ENCODE measurements at regions not wholly inside any gene's neighbourhood (a gene's known extent, or its start where the extent isn't known, plus 50 kb on each side); places are given as distances from the start of the nearest gene placed in this dataset.

GRCh38 chr4:117529401-117529800, 444.0 kb upstream of the TRAM1L1 start:
- in situ Hi-C loops (cut with MboI; ENCODE audit: low sequenced_read_pairs, unreplicated experiment): no loop called here
- no peak for DNase-seq (ENCODE audit: low spot score)
- TF ChIP-seq, protein P1, sequence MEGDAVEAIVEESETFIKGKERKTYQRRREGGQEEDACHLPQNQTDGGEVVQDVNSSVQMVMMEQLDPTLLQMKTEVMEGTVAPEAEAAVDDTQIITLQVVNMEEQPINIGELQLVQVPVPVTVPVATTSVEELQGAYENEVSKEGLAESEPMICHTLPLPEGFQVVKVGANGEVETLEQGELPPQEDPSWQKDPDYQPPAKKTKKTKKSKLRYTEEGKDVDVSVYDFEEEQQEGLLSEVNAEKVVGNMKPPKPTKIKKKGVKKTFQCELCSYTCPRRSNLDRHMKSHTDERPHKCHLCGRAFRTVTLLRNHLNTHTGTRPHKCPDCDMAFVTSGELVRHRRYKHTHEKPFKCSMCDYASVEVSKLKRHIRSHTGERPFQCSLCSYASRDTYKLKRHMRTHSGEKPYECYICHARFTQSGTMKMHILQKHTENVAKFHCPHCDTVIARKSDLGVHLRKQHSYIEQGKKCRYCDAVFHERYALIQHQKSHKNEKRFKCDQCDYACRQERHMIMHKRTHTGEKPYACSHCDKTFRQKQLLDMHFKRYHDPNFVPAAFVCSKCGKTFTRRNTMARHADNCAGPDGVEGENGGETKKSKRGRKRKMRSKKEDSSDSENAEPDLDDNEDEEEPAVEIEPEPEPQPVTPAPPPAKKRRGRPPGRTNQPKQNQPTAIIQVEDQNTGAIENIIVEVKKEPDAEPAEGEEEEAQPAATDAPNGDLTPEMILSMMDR (IDR thresholded peaks at IDR 0.05; ENCODE audit: borderline replicate concordance, control extremely low read depth, extremely low read depth, insufficient read depth, missing control alignments): no peak

GRCh38 chr4:117533501-117533900, 448.1 kb upstream of the TRAM1L1 start:
- TF ChIP-seq, protein P1 (IDR thresholded peaks at IDR 0.05; ENCODE audit: borderline replicate concordance, control extremely low read depth, extremely low read depth, insufficient read depth, missing control alignments): no peak
- in situ Hi-C loops (cut with MboI; ENCODE audit: low sequenced_read_pairs, unreplicated experiment): no loop called here

DNA sequence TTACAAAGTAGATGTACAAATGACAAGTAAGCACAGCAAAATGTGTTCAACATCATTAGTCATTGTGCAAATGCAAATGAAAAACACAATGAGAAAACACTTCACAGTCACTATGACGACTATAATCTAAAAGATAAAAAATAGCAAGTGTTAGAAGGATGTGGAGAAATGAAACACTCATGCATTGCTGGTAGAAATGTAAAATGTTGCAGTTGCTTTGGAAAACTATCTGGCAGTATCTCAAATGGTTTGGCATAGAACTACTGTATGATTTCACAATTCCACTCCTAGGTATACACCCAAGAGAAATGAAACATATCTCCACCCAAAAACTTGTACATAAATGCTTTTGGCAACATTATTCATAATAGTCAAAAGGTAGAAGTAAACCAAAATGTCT, 459.7 kb upstream of the TRAM1L1 start:
- no peak for DNase-seq (ENCODE audit: low spot score)
- in situ Hi-C loops (cut with MboI; ENCODE audit: low sequenced_read_pairs, unreplicated experiment): no loop called here
- TF ChIP-seq, protein P1 (IDR thresholded peaks at IDR 0.05; ENCODE audit: borderline replicate concordance, control extremely low read depth, extremely low read depth, insufficient read depth, missing control alignments): no peak

More at GRCh38 chr4:117533501-117533900, 448.1 kb upstream of the TRAM1L1 start:
- DNase-seq (ENCODE audit: low spot score): no peak

DNA sequence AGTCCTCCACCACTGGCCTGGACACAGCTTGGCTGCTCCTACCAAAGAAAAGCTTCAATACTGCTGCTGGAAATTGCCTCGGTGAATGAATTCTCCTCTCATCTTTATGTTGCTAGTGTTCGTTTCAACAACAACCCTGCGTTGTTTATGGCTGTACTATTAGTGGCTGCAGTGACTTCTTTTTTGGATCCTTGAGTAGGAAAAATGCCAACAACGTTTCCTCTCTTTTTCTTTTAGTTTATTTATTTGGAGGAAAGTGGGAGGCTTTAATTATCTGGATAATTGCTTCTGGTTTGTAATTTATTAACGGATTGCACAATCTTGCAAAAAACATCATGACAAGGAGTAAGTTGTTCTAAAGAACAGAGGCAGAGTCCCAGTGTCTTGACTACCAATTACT, 464.1 kb upstream of the TRAM1L1 start:
- in situ Hi-C loops (cut with MboI; ENCODE audit: low sequenced_read_pairs, unreplicated experiment): no loop called here
- TF ChIP-seq, protein P1 (IDR thresholded peaks at IDR 0.05; ENCODE audit: borderline replicate concordance, control extremely low read depth, extremely low read depth, insufficient read depth, missing control alignments): no peak
- DNase-seq (ENCODE audit: low spot score): no peak

GRCh38 chr4:117550085-117550484, 464.7 kb upstream of the TRAM1L1 start:
- no peak for DNase-seq (ENCODE audit: low spot score)
- in situ Hi-C loops (cut with MboI; ENCODE audit: low sequenced_read_pairs, unreplicated experiment): no loop called here
- TF ChIP-seq, protein P1 (IDR thresholded peaks at IDR 0.05; ENCODE audit: borderline replicate concordance, control extremely low read depth, extremely low read depth, insufficient read depth, missing control alignments): no peak

GRCh38 chr4:117560329-117560728, 474.0 kb upstream of the NDST3 start:
- TF ChIP-seq, protein P1 (IDR thresholded peaks at IDR 0.05; ENCODE audit: borderline replicate concordance, control extremely low read depth, extremely low read depth, insufficient read depth, missing control alignments): no peak
- DNase-seq (ENCODE audit: low spot score): no peak
- in situ Hi-C loops (cut with MboI; ENCODE audit: low sequenced_read_pairs, unreplicated experiment): no loop called here

DNA sequence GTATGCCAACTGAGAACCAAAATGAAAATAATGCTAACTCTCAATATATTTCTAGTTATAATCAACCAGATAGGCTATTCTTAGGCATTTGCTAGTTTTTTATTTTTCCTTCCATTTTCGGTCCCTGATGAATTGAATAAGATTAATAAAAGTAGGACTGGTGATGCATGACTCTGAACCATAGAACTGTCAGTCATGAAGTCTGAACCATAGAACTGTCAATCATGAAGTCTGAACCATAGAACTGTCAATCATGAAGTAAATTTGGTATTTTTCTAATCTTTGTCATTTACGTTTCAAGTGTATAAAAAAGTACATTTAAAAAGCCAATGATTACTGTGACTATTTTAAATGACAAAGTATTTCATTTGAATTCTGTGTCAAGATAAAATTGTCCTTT, 460.2 kb upstream of the NDST3 start:
- no peak for DNase-seq (ENCODE audit: low spot score)
- TF ChIP-seq, protein P1 (IDR thresholded peaks at IDR 0.05; ENCODE audit: borderline replicate concordance, control extremely low read depth, extremely low read depth, insufficient read depth, missing control alignments): no peak
- in situ Hi-C loops (cut with MboI; ENCODE audit: low sequenced_read_pairs, unreplicated experiment): no loop called here
